ACC112 (cell line): ENCODE measurements at regions not wholly inside any gene's neighbourhood (a gene's known extent, or its start where the extent isn't known, plus 50 kb on each side); places are given as distances from the start of the nearest gene placed in this dataset.

ENCODE experiments used
- H2AFZ ChIP-seq: fragments of 200-600 bp; sonication (generic); one replicate; pipeline ENCODE4 v1.6.0; 2017; ENCODE audit warnings: antibody characterized with exemption, low read length; ENCODE audit not compliant: unreplicated experiment
- H3K27ac ChIP-seq: fragments of 200-600 bp; sonication (generic); 2 replicates; pipeline ENCODE4 v1.5.1; 2014; ENCODE audit warnings: low read depth, mild to moderate bottlenecking, antibody characterized with exemption, low read length, moderate library complexity
- H3K27me3 ChIP-seq: fragments of 200-600 bp; sonication (generic); 2 replicates; pipeline ENCODE4 v1.6.1; 2014; ENCODE audit warnings: mild to moderate bottlenecking, antibody characterized with exemption, low read length, moderate library complexity, mixed read lengths; ENCODE audit not compliant: insufficient read depth
- H3K36me3 ChIP-seq: fragments of 200-600 bp; sonication (generic); 2 replicates; pipeline ENCODE4 v1.6.1; 2016; ENCODE audit warnings: mild to moderate bottlenecking, antibody characterized with exemption, low read length, moderate library complexity, mixed read lengths; ENCODE audit not compliant: insufficient read depth
- H3K4me1 ChIP-seq: fragments of 200-600 bp; sonication (generic); one replicate; pipeline ENCODE4 v1.6.1; 2016; ENCODE audit warnings: low read length, mixed read lengths; ENCODE audit not compliant: insufficient read depth, unreplicated experiment, control insufficient read depth
- H3K4me3 ChIP-seq: fragments of 200-600 bp; sonication (generic); 2 replicates; pipeline ENCODE4 v1.5.1; 2014; ENCODE audit warnings: mild to moderate bottlenecking, low read depth, low read length
- H3K79me2 ChIP-seq: fragments of 200-600 bp; sonication (generic); one replicate; pipeline ENCODE4 v1.6.0; 2016; ENCODE audit warnings: low read length; ENCODE audit not compliant: control insufficient read depth, unreplicated experiment, insufficient read depth

DNA sequence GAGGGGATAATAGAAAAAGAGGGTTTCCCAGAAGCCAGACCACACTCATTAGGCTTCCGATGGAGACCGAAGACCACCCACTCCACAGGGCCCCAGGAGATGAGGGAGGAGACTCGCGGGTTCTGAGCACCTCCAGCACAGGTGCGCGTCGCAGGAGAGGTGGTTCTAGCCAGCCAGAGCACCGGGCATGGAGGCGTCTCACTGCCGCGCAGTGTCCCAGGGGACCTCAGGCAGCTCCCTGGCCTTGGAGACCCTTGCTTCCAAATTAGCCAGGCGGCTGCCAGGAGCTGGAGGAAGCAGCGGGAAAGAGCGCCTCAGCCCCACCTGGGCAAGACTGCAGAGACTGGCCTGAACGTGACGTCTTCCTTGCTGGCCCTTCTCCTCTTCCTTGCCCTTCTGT, 115.4 kb upstream of the FBXL7 start:
- Histone ChIP-seq H3K27me3 (peaks cover 10% of the 10 kb centered on the region), H3K4me1 (no peaks in the 10 kb centered on the region), H3K27ac (no peak overlapping the region), H3K79me2 (no peaks in the 10 kb centered on the region), H3K36me3 (no peaks in the 10 kb centered on the region), H3K4me3 (no peak overlapping the region), H2AFZ (no peak overlapping the region)

DNA sequence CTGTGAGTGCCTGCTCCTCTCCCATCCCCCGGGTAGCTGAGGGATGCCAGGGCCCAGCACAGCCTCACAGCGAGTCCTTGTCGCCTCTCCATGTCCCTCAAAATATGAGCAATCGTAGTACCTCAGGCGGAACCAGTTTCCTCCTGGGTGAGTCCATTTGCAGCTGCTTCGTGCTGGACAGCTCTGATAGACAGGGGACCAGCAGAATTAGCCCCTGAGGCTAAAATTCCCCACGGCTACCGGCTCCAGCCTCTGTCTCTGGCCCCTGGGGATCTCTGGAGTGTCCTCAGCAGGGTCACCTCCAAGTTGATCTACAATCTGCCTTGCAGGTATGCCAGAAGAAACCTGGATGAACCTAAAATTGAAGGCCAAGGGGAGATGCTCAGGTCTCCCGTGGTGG, 115.8 kb upstream of the FBXL7 start:
- Histone ChIP-seq H3K4me3 (no peak overlapping the region), H2AFZ (no peak overlapping the region), H3K27me3 (peaks cover 11% of the 10 kb centered on the region), H3K4me1 (no peaks in the 10 kb centered on the region), H3K27ac (no peak overlapping the region), H3K36me3 (no peaks in the 10 kb centered on the region), H3K79me2 (no peaks in the 10 kb centered on the region)

DNA sequence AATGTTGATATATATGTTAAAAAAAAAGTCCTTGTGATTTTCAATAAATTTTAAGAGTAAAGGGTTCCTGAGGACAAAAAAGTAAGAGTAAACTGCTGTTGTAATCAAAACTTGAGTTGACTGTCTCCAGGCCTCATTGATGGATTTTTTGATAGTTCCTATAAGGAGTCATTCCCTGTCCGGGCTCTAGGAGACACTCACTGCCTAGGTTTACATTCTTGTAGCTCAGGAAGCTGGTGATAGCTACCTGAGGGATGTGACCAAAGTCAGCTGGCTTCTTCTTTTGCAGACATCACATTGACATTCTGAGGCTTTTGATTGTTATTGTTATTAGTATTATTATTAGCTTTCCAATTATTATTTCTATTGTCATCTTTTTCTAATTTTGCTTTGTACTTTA, 116.5 kb upstream of the FBXL7 start:
- Histone ChIP-seq H2AFZ (no peak overlapping the region), H3K36me3 (no peaks in the 10 kb centered on the region), H3K27ac (no peak overlapping the region), H3K27me3 (peaks cover 15% of the 10 kb centered on the region), H3K4me1 (no peaks in the 10 kb centered on the region), H3K4me3 (no peak overlapping the region), H3K79me2 (no peaks in the 10 kb centered on the region)

DNA sequence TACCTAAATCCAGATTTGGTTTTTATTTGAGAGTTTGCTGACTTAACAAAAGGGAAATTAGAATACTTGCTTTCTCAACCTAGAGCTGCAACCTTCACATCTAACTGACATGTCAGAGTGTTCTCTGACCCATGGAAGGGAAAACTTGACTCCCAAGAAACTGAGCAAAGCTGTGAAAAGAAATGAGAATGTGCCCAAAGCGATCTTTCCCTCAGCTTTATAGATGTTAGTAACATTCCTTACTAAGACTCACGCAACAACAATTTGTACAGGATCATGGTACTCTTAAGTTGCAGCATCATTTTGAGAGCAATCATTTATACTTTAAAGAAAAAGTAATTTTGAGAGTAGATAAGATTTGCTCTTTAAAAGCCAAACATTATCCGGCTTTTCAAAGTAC, 117.0 kb upstream of the FBXL7 start:
- H3K4me3 ChIP-seq: no peak overlapping the region
- H3K79me2 ChIP-seq: no peaks in the 10 kb centered on the region
- no peaks in the 10 kb centered on the region for H3K36me3 ChIP-seq
- H3K4me1 ChIP-seq: no peaks in the 10 kb centered on the region
- H3K27ac ChIP-seq: no peak overlapping the region
- no peak overlapping the region for H2AFZ ChIP-seq
- peaks cover 19% of the 10 kb centered on the region for H3K27me3 ChIP-seq

DNA sequence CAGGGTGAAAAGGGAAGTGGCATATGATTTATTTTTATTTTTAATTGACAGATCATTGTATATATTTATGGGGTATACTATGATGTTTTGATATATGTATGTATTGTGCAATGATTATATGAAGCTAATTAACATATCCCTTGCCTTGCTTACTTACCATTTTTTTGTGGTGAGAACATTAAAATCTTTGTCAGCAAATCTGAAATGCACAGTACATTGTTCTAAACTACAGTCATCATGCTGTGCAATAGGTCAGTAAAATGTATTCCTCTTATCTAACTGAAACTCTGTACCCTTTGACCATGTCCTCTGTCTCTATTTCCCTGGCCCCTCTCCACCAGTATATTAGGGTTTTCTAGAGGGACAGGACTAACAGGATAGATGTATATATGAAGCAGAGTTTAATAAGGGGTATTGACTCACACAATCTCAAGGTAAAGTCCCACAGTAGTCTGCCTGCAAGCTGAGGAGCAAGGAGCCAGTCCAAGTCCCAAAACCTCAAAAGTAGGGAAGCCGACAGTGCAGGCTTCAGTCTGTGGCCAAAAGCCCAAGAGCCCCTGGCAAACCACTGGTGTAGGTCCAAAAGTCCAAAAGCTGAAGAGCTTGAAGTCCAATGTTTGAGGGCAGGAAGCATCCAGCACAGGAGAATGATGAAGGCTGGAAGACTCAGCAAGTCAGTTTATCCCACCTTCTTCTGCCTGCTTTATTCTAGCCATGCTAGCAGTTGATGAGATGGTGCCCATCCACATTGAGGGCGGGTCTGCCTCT, 122.2 kb upstream of the FBXL7 start:
- Histone ChIP-seq H3K4me1 (no peaks in the 10 kb centered on the region), H3K79me2 (no peaks in the 10 kb centered on the region), H3K27me3 (peaks cover 43% of the 10 kb centered on the region), H3K36me3 (no peaks in the 10 kb centered on the region), H2AFZ (no peak overlapping the region), H3K4me3 (no peak overlapping the region), H3K27ac (no peak overlapping the region)

DNA sequence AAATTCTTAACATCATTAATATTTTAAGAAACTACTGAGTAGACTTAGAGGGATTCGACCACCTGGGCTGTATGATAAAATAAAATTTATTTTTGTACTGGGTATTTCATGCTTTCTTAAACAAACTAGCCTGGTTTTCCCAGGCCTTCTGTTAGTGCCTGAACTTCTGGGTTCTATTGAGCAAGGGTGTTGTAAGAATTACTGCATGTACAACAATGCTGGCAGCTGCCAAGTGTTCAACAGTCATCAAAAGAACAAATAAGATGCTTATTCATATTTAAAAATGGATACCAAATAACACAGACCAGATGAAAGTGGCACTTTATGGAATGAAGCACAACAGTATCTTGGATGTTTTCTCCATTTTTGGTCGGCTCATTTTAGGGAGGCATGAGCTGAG, 123.2 kb upstream of the FBXL7 start:
- Histone ChIP-seq H3K4me3 (no peak overlapping the region), H3K27ac (no peak overlapping the region), H3K79me2 (no peaks in the 10 kb centered on the region), H3K27me3 (peaks cover 41% of the 10 kb centered on the region), H3K36me3 (no peaks in the 10 kb centered on the region), H2AFZ (no peak overlapping the region), H3K4me1 (no peaks in the 10 kb centered on the region)

DNA sequence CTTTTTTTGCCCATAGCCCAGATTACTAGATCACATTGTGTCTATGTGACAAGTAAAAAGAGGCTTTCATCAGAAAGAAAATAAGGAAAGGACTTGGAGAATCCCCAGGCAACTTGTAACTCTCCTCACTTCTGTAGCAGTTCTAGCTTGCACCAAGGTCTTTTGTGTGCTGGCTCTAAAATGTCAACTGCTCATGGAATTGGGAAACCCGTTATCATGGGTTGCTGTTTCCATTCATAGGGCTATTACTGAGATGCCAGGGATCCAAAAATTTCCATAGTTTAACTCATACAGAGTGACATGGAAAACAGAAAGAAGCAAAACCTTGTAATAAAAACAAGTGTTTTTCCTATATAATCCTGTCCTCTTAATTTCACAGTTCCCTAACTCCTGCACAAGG, 123.9 kb upstream of the FBXL7 start:
- Histone ChIP-seq H3K79me2 (no peaks in the 10 kb centered on the region), H2AFZ (no peak overlapping the region)

DNA sequence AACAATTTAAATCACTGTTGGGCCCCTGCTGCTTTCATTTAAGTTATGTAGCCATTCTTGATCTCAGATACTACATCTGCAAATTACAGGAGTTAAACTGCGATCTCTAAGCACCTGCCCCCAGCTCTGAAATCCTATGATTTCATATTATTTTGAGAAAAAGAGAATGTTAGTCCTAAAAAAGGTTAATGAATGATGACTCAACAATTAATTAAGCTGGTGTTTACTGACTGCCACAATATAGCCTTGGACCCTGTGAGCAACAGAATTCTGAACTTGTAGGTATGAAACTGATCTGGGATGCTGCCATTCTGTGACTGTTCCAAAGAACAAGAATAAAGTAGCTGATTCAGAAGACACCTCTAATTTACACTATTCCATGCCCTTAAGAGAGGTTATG, 124.4 kb upstream of the FBXL7 start:
- peaks cover 36% of the 10 kb centered on the region for H3K27me3 ChIP-seq
- H3K79me2 ChIP-seq: no peaks in the 10 kb centered on the region
- H2AFZ ChIP-seq: no peak overlapping the region
- no peaks in the 10 kb centered on the region for H3K4me1 ChIP-seq
- no peak overlapping the region for H3K4me3 ChIP-seq
- no peak overlapping the region for H3K27ac ChIP-seq
- H3K36me3 ChIP-seq: no peaks in the 10 kb centered on the region

More for the DNA sequence above, 123.9 kb upstream of the FBXL7 start:
- no peak overlapping the region for H3K27ac ChIP-seq
- H3K4me1 ChIP-seq: no peaks in the 10 kb centered on the region
- H3K27me3 ChIP-seq: peaks cover 38% of the 10 kb centered on the region
- H3K4me3 ChIP-seq: no peak overlapping the region
- H3K36me3 ChIP-seq: no peaks in the 10 kb centered on the region

DNA sequence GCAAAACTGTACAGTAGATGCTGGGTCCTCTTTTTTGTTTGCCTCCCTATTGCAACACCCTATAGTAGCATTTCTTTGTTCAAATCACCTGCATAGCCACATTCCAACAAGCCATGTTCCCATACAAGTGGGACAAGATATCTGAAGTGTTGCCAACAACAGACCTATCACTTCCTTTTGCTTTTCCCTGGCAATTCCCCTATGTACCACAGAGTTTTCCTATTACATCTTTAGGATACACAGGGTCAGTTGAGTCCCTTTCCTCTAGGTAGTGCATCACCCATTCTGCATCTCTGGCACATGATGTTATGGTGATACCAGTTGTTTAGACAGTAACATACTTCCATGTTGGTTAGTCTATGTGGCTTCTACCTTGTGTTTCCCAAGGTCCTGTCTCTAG, 125.1 kb upstream of the FBXL7 start:
- peaks cover 36% of the 10 kb centered on the region for H3K27me3 ChIP-seq
- H2AFZ ChIP-seq: no peak overlapping the region
- H3K4me1 ChIP-seq: no peaks in the 10 kb centered on the region
- H3K4me3 ChIP-seq: no peak overlapping the region
- H3K27ac ChIP-seq: no peak overlapping the region
- no peaks in the 10 kb centered on the region for H3K79me2 ChIP-seq
- H3K36me3 ChIP-seq: no peaks in the 10 kb centered on the region

DNA sequence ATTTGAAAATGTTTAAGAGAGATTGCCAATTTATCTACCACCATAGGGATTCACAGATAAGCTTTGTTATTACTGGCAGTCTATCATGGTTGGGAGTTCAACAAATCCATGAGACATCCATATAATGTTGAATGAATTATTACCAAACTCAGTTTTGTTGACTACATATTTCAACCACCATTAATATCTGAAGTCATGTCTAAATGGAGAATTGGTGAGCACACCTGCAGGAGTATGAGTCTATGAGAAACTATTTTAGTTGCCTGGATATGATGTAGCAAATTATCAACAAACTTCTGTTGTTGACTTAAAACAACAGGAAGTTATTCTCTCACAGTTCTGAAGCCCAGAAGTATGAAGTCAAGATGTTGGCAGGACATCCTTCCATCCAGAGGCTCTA, 126.8 kb upstream of the FBXL7 start:
- no peaks in the 10 kb centered on the region for H3K79me2 ChIP-seq
- H3K36me3 ChIP-seq: no peaks in the 10 kb centered on the region
- no peak overlapping the region for H3K27ac ChIP-seq
- no peak overlapping the region for H2AFZ ChIP-seq
- H3K4me3 ChIP-seq: no peak overlapping the region
- peaks cover 25% of the 10 kb centered on the region for H3K27me3 ChIP-seq
- H3K4me1 ChIP-seq: no peaks in the 10 kb centered on the region

DNA sequence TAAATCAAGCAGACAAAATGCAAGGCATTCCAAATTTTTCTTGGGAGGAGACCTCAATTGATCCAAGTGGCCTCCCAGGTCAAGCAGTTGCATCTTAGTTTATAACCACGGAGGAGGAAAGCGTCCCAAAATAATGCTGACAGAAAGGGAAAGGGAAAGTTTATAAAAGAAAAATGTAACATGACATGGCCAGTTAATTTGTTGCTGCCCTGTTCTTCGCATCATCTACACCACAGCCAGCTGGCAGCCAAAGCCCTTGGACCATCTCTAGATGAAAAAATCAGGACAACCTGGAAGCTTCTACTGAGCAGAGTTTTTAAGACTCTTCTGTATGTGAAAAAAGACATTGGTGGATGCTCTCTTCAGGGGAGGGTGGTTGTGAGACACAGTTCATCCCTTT, 128.8 kb upstream of the FBXL7 start:
- H3K79me2 ChIP-seq: no peaks in the 10 kb centered on the region
- H3K4me3 ChIP-seq: no peak overlapping the region
- peaks cover 6% of the 10 kb centered on the region for H3K4me1 ChIP-seq
- H3K27me3 ChIP-seq: peaks cover 15% of the 10 kb centered on the region
- no peak overlapping the region for H2AFZ ChIP-seq
- no peaks in the 10 kb centered on the region for H3K36me3 ChIP-seq
- H3K27ac ChIP-seq: no peak overlapping the region
